Hepatocyte (in vitro differentiated cells): ENCODE measurements at regions not wholly inside any gene's neighbourhood (a gene's known extent, or its start where the extent isn't known, plus 50 kb on each side); places are given as distances from the start of the nearest gene placed in this dataset.

Experiments
- CTCF ChIP-seq: fragments of 200-600 bp; sonication (generic); IDR thresholded peaks from 2 replicates; pipeline ENCODE4 v1.5.1; 2016; ENCODE audit warnings: antibody characterized with exemption, mild to moderate bottlenecking; ENCODE audit not compliant: poor library complexity
- EZH2 ChIP-seq: fragments of 200-600 bp; sonication (generic); IDR thresholded peaks from 2 replicates; pipeline ENCODE4 v1.6.1; 2016; ENCODE audit warnings: antibody characterized with exemption, mild to moderate bottlenecking, borderline replicate concordance
- EZH2phosphoT487 ChIP-seq: fragments of 200-600 bp; sonication (generic); IDR thresholded peaks from one replicate; pipeline ENCODE4 v1.6.1; 2018; ENCODE audit warnings: antibody characterized with exemption, mild to moderate bottlenecking, low read depth, moderate library complexity; ENCODE audit not compliant: unreplicated experiment, severe bottlenecking

- no peak for TF ChIP-seq CTCF
- TF ChIP-seq EZH2: no peak
- TF ChIP-seq EZH2phosphoT487: no peak
These were observed 71.9 kb downstream of the ENGASE start for GRCh38 chr17:79146562-79146961.
